ENCODE measurements at regions not wholly inside any gene's neighbourhood (a gene's known extent, or its start where the extent isn't known, plus 50 kb on each side); places are given as distances from the start of the nearest gene placed in this dataset.
"Not testable (repeated sequence)": the region's sequence is repeated elsewhere in the genome, so short reads cannot be mapped to it uniquely, and the experiment has no call there.

DNA sequence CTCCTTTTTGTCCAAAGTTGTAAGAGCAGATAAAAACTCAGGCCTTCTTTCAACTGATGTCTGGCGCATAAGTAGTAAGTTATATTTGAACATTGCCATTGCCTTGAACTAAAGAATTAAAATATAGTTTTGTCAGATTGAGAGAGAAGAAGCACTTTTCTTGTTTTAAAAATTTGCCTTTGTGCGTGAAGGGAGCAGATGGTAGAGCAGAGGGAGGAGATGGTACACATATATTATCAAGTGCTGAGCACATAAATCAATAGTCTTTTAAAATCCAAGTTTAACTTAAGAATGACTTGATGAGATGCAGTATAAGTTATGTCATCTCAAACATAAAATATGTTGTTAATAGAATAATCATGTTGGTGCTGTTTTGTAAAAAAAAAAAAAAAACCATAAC is 504.6 kb upstream of the KLHL1 start:
- DNase-seq, result no peak

DNA sequence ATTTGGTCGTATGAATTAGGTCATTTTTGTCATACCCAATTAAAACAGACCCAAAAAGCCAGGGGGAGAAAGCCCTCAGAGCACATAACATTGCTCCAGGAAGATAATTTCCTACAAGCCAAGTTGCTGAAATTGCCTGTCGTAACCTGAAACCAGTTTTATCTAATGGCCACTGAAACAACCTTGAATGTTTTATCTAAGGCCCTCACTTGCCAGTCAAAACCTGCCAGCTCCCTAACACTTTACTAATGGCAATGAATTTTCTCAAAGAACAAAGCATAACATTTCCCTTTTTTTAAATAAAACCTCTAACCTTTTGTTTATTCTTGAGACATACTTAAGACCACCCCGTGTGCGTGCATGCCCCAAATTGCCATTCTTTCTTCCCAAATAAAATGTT is 496.2 kb upstream of the KLHL1 start:
- DNase-seq, result no peak

GRCh38 chr13:70593716-70594115 is 485.5 kb upstream of the KLHL1 start:
- no peak for DNase-seq

DNA sequence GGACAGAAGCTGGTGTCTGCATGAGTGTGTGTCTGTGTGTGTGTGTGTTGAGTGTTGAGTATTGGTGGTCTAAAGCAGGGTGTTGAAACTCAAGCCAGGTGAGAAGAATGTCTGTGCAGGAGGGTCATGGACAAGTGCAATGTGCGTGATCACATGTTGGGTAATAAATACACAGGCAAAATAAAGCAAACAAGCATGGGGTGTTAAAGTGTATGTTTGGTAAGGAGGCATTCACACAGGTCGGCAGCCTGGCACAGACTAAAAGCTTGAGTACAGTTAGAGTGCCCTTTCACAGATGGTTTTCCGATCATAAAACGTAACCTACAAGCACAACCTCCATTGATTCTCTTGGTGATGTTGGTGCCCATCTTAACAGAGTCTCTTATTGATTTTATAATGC is 476.9 kb upstream of the KLHL1 start:
- DNase-seq, result no peak

DNA sequence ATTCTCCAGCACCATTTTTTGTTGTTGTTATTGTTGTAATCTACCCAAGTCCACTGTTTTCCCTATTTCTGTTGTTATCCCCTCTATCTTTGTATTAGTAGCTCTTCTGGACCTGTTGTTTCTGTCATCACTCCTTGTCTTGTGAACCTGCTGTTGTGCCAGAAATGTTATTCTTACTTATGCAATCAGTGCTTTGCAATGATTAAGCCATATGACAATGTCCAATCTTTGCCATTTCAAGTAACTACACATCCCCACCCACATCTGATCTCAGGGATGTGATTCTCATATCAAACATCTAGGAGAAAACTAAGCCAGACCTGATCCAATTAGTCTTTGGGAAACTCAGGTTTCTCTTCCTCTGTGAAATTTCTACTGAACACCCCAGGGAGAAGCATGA is 472.6 kb upstream of the KLHL1 start:
- DNase-seq, result no peak

DNA sequence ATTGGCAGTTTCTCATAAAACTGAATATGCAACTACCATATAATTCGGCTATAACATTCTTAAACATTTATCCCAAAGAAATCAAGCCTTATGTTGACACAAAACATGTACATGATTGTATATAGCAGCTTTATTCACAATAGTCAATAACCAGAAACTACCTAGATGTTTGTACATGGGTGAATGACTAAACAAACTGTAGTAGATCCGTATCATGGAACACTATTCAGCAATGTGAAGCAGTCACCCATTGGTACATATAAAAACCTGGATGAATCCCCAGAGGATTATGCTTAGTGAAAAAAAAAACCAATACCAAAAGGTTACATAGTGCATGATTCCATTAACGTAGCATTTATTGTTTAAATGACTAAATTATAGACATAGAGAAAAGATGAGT is 471.7 kb upstream of the KLHL1 start:
- no peak for DNase-seq

DNA sequence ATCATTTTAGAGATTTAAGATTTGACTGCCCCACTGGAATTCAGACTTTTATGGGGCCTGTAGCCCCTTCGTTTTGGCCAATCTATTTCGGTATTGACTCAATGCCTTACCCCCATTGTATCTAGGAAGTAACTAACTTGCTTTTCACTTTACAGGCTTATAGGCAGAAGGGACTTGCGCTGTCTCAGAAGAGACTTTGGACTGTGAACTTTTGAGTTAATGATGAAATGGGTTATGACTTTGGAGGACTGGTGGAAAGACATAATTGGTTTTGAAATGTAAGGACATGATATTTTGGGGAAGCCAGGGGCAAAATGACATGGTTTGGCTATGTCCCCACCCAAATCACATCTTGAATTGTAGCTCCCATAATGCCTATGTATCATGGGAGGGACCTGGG is 463.0 kb upstream of the KLHL1 start:
- DNase-seq, result no peak

DNA sequence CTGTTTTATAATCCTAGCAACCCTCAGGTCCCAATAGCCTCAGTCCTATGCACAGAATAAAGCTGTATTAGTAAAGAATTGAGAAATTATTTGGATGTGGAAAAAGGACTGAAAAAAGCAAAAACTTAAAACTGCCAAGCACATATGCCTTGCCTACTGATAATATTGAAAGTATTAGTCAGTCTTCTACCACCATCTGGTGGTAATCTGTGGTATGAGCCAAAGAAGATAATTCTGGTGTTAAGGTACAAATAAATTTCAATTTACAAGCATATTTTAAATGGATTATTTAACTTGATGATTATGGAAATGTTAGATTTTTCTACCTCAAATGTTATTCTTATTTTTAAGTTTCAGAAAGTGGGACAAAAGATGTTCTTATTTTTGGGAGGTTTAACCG is 460.3 kb upstream of the KLHL1 start:
- DNase-seq, result peak in 1 of 2 experiments; percentile 4

DNA sequence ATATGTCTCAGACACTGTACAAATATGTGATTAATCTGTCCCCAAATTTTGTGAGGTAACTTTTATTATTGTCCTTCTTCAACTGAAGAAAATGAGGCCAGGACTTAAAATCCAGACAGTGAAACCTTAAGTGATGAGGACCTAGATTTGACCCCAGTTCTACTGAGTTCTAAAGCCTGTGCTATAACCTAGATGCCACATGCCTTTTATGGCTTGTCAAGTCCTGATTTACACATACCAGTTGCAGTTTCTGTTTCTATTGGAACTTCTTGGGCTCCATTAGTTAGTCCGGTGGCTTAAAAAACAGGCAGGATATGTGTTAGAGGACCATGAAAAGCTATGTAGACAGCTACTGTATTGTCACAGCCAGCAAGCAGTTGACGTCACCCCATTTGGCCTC is 436.5 kb upstream of the KLHL1 start:
- no peak for DNase-seq

DNA sequence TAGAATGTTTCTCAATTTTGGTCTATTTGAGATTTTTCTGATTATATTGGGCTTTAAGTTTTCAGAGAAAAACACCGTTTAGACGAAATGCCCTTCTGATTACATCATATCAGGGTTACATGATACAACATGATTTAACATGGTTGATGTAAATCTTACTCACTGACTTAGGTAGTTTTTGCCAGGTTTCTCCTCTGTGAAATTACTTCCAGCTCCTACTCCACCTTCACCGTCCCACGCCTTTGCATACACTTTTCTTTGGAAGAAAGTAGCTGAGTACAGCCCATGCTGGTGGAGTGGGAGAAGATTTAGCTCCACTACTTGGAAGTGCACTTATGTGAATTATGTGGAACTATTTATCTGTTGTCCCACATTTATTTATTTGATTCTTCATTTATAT is 433.2 kb upstream of the KLHL1 start:
- no peak for DNase-seq

- no peak for DNase-seq
Measured at GRCh38 chr13:70534466-70534865, 426.2 kb upstream of the KLHL1 start.

DNA sequence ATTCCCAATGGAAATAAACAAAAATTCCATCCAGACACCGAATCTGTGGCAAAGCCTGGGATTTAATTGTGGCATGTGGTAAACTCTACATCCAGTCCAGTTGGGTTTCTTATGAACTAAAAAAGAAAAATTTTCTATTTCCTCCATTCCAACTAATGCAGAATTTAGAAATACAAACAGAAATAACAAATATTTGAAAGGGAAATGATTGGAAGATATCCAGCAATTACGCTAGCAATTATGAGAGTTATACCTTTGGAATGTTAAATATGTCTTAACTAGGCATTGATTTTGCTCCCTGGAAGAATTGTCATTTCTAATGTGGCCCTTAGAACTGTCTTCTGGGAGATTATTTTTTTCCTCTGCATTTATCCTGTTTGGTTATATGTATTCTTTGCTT is 421.4 kb upstream of the KLHL1 start:
- DNase-seq, result no peak

- DNase-seq, result no peak
Measured at GRCh38 chr13:70527599-70527998, 419.3 kb upstream of the KLHL1 start.

GRCh38 chr13:70523622-70524021 is 415.4 kb upstream of the KLHL1 start:
- DNase-seq, result peak; percentile 9 to 26

- DNase-seq, result no peak
Measured at GRCh38 chr13:70520275-70521036, 412.2 kb upstream of the KLHL1 start.

- no peak for DNase-seq
Measured at GRCh38 chr13:70518081-70518480, 409.8 kb upstream of the KLHL1 start.

GRCh38 chr13:70516226-70516625 is 408.0 kb upstream of the KLHL1 start:
- DNase-seq, result no peak

DNA sequence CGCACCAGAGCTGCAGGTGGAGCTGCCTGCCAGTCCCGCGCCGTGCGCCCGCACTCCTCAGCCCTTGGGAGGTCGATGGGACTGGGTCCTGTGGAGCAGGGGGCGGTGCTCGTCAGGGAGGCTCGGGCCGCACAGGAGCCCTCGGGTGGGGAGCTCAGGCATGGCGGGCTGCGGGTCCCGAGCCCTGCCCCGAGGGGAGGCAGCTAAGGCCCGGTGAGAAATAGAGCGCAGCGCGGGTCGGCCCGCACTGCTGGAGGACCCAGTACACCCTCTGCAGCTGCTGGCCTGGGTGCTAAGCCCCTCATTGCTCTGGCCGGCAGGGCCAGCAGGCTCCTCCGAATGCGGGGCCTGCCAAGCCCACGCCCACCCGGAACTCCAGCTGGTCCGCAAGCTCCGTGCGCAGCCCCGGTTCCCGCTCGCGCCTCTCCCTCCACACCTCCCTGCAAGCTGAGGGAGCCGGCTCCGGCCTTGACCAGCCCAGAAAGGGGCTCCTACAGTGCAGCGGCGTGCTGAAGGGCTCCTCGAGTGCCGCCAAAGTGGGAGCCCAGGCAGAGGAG is 403.7 kb upstream of the KLHL1 start:
- DNase-seq, result not testable (repeated sequence)

DNA sequence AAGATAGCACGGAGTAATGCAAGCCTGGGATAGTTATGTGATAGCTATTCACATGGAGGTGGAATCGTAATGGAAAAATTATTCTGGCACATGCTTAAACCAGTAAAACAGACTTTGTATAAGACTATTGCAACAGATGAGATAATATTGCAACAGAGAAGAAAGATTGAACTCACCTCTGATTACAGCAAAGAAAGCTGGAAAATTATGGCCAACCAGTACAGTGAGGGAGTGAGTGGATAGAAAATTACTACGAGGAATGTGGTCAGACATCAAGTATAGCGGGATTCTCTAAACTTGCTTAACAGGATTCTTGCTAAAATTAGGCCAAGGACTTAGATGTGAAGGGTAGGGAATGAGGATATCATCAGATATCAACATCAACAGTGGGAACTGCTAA is 397.6 kb upstream of the KLHL1 start:
- no peak for DNase-seq

GRCh38 chr13:70502944-70503343 is 394.7 kb upstream of the KLHL1 start:
- no peak for DNase-seq

GRCh38 chr13:70490320-70490935 is 382.2 kb upstream of the KLHL1 start:
- DNase-seq, result no peak

GRCh38 chr13:70484931-70485330 is 376.7 kb upstream of the KLHL1 start:
- no peak for DNase-seq

DNA sequence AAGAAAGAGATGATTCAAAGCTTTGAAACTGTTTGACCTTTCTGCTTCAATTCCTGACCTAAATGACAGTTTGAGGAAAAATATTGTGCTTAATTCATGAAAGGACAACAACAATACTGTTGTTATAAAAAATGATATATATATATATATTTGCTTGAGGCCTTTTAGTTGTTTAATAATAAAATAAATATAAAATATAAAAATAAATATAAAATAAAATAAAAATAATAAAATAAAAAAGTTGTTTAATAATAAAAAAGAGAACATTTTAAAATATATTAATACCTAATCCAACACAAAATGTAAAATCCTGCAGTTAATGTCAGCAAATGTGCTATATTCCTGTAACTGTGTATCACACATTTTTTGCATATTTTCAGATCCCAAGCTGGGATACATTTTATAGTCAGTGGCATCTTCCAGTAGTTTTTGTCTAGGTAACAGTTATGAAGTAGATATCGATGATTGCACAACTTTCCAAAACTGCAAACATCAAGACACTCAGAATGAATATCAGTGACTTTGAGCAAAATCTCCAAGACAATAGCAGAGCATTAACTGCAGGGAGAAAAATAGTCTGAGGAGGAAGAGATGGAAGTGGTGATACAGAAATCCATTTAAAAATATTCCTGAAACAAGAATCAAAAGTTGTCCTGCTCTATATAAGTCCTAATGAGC is 375.5 kb upstream of the KLHL1 start:
- DNase-seq, result no peak

GRCh38 chr13:70473907-70474306 is 365.7 kb upstream of the KLHL1 start:
- no peak for DNase-seq

All from SHP77 (cell line).